GM12874 (cell line): ENCODE measurements at regions not wholly inside any gene's neighbourhood (a gene's known extent, or its start where the extent isn't known, plus 50 kb on each side); places are given as distances from the start of the nearest gene placed in this dataset.

ENCODE experiments used
- TF ChIP-seq, protein P1 (sequence below): IDR thresholded peaks from 2 replicates; pipeline ENCODE4 v1.5.1; 2011; ENCODE audit warnings: low read depth, mild to moderate bottlenecking, control low read depth, low read length, moderate library complexity; ENCODE audit not compliant: insufficient read depth

GRCh38 chr3:153927107-153927506 lies 194.1 kb upstream of the ARHGEF26 start:
- TF ChIP-seq, protein P1, sequence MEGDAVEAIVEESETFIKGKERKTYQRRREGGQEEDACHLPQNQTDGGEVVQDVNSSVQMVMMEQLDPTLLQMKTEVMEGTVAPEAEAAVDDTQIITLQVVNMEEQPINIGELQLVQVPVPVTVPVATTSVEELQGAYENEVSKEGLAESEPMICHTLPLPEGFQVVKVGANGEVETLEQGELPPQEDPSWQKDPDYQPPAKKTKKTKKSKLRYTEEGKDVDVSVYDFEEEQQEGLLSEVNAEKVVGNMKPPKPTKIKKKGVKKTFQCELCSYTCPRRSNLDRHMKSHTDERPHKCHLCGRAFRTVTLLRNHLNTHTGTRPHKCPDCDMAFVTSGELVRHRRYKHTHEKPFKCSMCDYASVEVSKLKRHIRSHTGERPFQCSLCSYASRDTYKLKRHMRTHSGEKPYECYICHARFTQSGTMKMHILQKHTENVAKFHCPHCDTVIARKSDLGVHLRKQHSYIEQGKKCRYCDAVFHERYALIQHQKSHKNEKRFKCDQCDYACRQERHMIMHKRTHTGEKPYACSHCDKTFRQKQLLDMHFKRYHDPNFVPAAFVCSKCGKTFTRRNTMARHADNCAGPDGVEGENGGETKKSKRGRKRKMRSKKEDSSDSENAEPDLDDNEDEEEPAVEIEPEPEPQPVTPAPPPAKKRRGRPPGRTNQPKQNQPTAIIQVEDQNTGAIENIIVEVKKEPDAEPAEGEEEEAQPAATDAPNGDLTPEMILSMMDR = 0 out of 2 replicates have a peak, but pooled peaks have one; percentile 7

- TF ChIP-seq, protein P1 = no peak
Measured at GRCh38 chr3:153928851-153929250, 192.3 kb upstream of the ARHGEF26 start.

- TF ChIP-seq, protein P1 = no peak
Measured at GRCh38 chr3:153944084-153944483, 177.1 kb upstream of the ARHGEF26 start.

DNA sequence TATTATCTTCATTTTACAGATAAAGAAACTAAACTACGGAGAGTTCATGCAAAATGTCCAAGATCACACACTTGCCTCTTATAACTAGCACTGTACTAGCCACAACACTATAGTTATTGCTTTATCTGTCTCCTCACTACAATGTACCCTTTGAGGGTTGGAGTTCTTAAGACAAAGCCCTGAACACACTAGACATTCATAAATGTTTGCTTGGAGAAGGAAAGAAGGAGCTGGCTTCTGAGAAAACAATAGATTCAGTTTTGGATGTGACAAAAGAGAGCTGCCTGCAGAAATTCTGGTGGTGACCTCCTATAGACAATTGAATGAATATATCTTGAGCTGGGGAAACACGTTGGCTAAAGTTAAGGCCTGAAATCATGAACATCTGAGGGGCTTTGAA lies 169.9 kb upstream of the ARHGEF26 start:
- TF ChIP-seq, protein P1 = no peak

GRCh38 chr3:153952091-153952490 lies 169.1 kb upstream of the ARHGEF26 start:
- TF ChIP-seq, protein P1 = no peak

- TF ChIP-seq, protein P1 = no peak
Measured at GRCh38 chr3:153956613-153957012, 164.6 kb upstream of the ARHGEF26 start.

GRCh38 chr3:153957421-153957820 lies 163.8 kb upstream of the ARHGEF26 start:
- TF ChIP-seq, protein P1 = no peak
